BJ (cell line): ENCODE measurements at regions not wholly inside any gene's neighbourhood (a gene's known extent, or its start where the extent isn't known, plus 50 kb on each side); places are given as distances from the start of the nearest gene placed in this dataset.

Experiments
- CTCF ChIA-PET: fragments of 350-600 bp; formaldehyde crosslinking; extraction: SDS; loops from one replicate; lab custom pipeline; 2021; ENCODE audit warnings: antibody characterized with exemption, inconsistent platforms; lab: Yijun Ruan, JAX
- POLR2A ChIA-PET: fragments of 300-600 bp; sonication (Branson Sonifier 250); formaldehyde crosslinking; extraction: SDS; loops from one replicate; lab custom pipeline; 2021; ENCODE audit warnings: antibody characterized with exemption; lab: Charles Lee
- DNase-seq: peaks from one replicate; pipeline ENCODE4 v3.0.0-alpha.2; 2011; ENCODE audit warnings: low read depth
- H3K27me3 ChIP-seq: 2 replicates; pipeline ENCODE4 v1.6.0; 2011; ENCODE audit warnings: low read length; ENCODE audit not compliant: control insufficient read depth, insufficient read depth
- H3K36me3 ChIP-seq: 2 replicates; pipeline ENCODE4 v1.5.1; 2011; ENCODE audit warnings: low read length; ENCODE audit not compliant: control insufficient read depth, insufficient read depth
- H3K4me3 ChIP-seq: 2 replicates; pipeline ENCODE4 v1.5.1; 2011; ENCODE audit warnings: low read depth, mild to moderate bottlenecking, control low read depth, low read length
- CTCF ChIP-seq: IDR thresholded peaks from 2 replicates; pipeline ENCODE4 v1.5.1; 2011; ENCODE audit warnings: low read depth, mild to moderate bottlenecking, control low read depth, inconsistent platforms, low read length, moderate library complexity; ENCODE audit not compliant: insufficient read depth

DNA sequence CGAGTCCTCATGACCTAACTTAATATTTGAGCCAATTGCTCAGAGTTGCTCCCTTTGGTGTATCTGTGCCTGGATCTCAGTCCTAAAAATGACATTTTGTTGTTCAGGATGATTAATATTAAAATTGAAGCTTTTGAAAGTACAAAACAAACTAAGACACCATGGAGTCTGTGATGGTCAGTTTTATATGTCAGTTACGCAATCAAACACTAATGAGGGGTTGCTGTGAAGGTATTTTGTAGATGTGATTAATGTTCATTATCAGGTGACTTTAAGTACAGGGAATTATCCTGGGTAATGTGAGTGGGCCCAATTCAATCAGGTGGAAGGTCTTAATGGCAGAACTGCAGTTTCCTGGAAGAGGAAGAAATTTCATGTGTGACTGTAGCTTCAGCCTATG lies 546.7 kb downstream of the REEP3 start:
- H3K36me3 ChIP-seq: no peaks in the 10 kb centered on the region
- no peaks in the 10 kb centered on the region for H3K27me3 ChIP-seq
- CTCF ChIA-PET: no interaction called here
- no peak overlapping the region for H3K4me3 ChIP-seq
- POLR2A ChIA-PET: no interaction called here
- TF ChIP-seq CTCF: no peak
- no peak for DNase-seq

DNA sequence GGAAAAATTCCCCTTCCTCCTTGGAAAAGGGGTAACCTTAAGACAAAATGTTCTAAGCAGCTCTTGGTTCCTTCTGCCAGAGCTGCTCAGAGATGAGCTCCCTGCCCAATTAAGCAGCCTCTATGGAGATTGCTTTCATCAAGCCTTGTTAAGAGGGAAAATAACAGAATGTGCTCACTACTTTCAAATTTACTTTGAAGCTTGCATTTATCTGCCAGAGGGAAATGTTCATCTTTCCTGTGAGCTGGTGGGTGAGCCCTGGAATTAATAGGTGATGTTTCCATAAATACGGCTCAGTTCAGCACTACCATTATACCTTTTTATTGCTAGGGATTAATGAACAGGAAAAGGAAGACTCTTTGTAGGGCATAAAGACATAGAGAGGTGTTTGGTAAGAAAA lies 549.0 kb downstream of the REEP3 start:
- ChIA-PET POLR2A (no interaction called here), CTCF (no interaction called here)
- TF ChIP-seq CTCF: no peak
- Histone ChIP-seq H3K4me3 (no peak overlapping the region), H3K27me3 (no peaks in the 10 kb centered on the region), H3K36me3 (no peaks in the 10 kb centered on the region)
- no peak for DNase-seq

DNA sequence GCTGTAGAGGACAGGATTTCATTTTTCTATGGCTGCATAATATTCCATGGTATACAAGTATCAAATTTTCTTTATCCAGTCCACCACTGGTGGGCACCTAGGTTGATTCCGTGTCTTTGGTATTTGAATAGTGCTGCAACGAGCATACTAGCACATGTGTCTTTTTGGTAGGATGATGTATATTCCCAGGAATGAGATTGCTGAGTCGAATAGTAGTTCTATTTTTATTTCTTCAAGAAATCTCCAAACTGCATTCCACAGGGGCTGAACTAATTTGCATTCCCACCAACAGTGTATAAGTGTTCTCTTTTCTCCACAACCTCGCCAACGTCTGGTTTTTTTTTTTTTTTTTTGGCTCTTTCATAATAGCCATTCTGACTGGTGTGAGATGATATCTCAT lies 550.0 kb downstream of the REEP3 start:
- ChIA-PET CTCF (no interaction called here), POLR2A (no interaction called here)
- H3K27me3 ChIP-seq: no peaks in the 10 kb centered on the region
- H3K36me3 ChIP-seq: no peaks in the 10 kb centered on the region
- TF ChIP-seq CTCF: no peak
- H3K4me3 ChIP-seq: no peak overlapping the region
- DNase-seq: no peak

DNA sequence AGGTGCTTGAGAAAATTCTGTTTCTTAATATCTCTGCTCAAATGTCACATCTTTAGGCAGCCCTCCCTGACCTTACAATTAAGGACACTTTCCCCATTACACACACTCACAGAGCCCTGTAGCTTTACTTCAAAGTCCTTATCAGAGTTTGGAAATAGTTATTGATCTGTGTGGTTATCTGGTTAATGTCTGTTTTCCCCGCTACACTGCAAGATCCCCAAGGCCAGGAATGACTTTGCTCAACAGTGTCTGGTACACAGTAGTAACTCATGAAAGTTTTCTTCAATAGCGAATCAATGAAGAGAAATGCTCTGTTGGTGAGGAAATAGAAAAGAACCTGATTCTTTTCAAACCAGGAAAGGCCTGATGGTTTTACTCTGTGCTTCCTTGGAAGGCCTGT lies 554.4 kb downstream of the REEP3 start:
- H3K27me3 ChIP-seq: no peaks in the 10 kb centered on the region
- DNase-seq: no peak
- H3K4me3 ChIP-seq: no peak overlapping the region
- POLR2A ChIA-PET: no interaction called here
- TF ChIP-seq CTCF: no peak
- no peaks in the 10 kb centered on the region for H3K36me3 ChIP-seq
- CTCF ChIA-PET: no interaction called here

- no peaks in the 10 kb centered on the region for H3K36me3 ChIP-seq
- H3K4me3 ChIP-seq: no peak overlapping the region
- CTCF ChIA-PET: interaction anchor here (0.7 kb wide), 1 partner anchor 363 kb away, joined by 4 read pairs; no protein-coding TSS in a partner anchor
- POLR2A ChIA-PET: no interaction called here
- H3K27me3 ChIP-seq: no peaks in the 10 kb centered on the region
- no peak for TF ChIP-seq CTCF
- no peak for DNase-seq
Measured at GRCh38 chr10:64076322-64076940, 555.2 kb downstream of the REEP3 start.
